Natural killer cell treated with Interleukin-12 subunit alpha and Interleukin-12 subunit beta and Interleukin-15 and Interleukin-18, amount 100 ng/mL, for 72 hours (primary cell): ENCODE measurements at regions not wholly inside any gene's neighbourhood (a gene's known extent, or its start where the extent isn't known, plus 50 kb on each side); places are given as distances from the start of the nearest gene placed in this dataset.

Experiments used
- ATAC-seq, 2 donors: fragments of 150-1000 bp; cut with Tn5 transposase in 1 of 2; sonication (Bioruptor Pico), chemical (Tn5 transposase) in 1 of 2; 2 replicates each; pipeline ENCODE4 v1.10.0; 2021
- DNase-seq: peaks from one replicate; pipeline ENCODE4 v3.0.0; 2022; ENCODE audit warnings: low spot score
- H3K27ac Mint-ChIP-seq, 2 donors: 1 replicate in 1 of 2; 2 replicates in 1 of 2; pipeline ENCODE4 v1.8.0; 2022; ENCODE audit warnings: mixed read lengths in 2 of 2, mild to moderate bottlenecking in 1 of 2, moderate library complexity in 1 of 2
- H3K27me3 Mint-ChIP-seq, 2 donors: 1 replicate in 1 of 2; 2 replicates in 1 of 2; pipeline ENCODE4 v1.8.0; 2022; ENCODE audit warnings: mixed read lengths in 2 of 2
- H3K36me3 Mint-ChIP-seq: one replicate; pipeline ENCODE4 v1.8.0; 2022; ENCODE audit warnings: mixed read lengths
- H3K4me1 Mint-ChIP-seq, 2 donors: 1 replicate in 1 of 2; 2 replicates in 1 of 2; pipeline ENCODE4 v1.8.0; 2022; ENCODE audit warnings: low read depth in 2 of 2, mixed read lengths in 2 of 2, mild to moderate bottlenecking in 1 of 2
- H3K4me3 Mint-ChIP-seq: one replicate; pipeline ENCODE4 v1.8.0; 2022; ENCODE audit warnings: mixed read lengths
- H3K9me3 Mint-ChIP-seq: 2 replicates; pipeline ENCODE4 v1.8.0; 2022; ENCODE audit warnings: mixed read lengths

GRCh38 chr1:106879538-106879937 lies 176.9 kb upstream of the PRMT6 start:
- Mint-ChIP-seq H3K36me3 (no peaks in the 10 kb centered on the region), H3K4me1 (no peaks in the 10 kb centered on the region), H3K4me3 (no peak overlapping the region), H3K9me3 (peaks cover 22% of the 10 kb centered on the region), H3K27me3 (no peaks in the 10 kb centered on the region), H3K27ac (no peak overlapping the region)
- no peak for DNase-seq
- peak in 1 of 2 donors; percentile 15 for ATAC-seq

GRCh38 chr1:106880226-106880625 lies 176.2 kb upstream of the PRMT6 start:
- Mint-ChIP-seq H3K27ac (no peak overlapping the region), H3K9me3 (peaks cover 25% of the 10 kb centered on the region), H3K4me1 (no peaks in the 10 kb centered on the region), H3K36me3 (no peaks in the 10 kb centered on the region), H3K27me3 (no peaks in the 10 kb centered on the region), H3K4me3 (no peak overlapping the region)
- peak in 1 of 2 donors; percentile 11 for ATAC-seq
- no peak for DNase-seq

- H3K27me3 Mint-ChIP-seq = no peaks in the 10 kb centered on the region
- H3K27ac Mint-ChIP-seq = no peak overlapping the region
- no peak overlapping the region for H3K4me3 Mint-ChIP-seq
- DNase-seq (no peak), ATAC-seq (no peak)
- H3K36me3 Mint-ChIP-seq = no peaks in the 10 kb centered on the region
- H3K9me3 Mint-ChIP-seq = peaks cover 22% of the 10 kb centered on the region
- H3K4me1 Mint-ChIP-seq = no peaks in the 10 kb centered on the region
Observed at GRCh38 chr1:106883208-106883607, 173.3 kb upstream of the PRMT6 start.

GRCh38 chr1:106889059-106889458 lies 167.4 kb upstream of the PRMT6 start:
- no peaks in the 10 kb centered on the region for H3K4me1 Mint-ChIP-seq
- no peak overlapping the region for H3K4me3 Mint-ChIP-seq
- H3K27ac Mint-ChIP-seq = no peak overlapping the region
- H3K27me3 Mint-ChIP-seq = no peaks in the 10 kb centered on the region
- H3K36me3 Mint-ChIP-seq = no peaks in the 10 kb centered on the region
- DNase-seq (no peak), ATAC-seq (no peak)
- H3K9me3 Mint-ChIP-seq = peaks cover 12% of the 10 kb centered on the region

GRCh38 chr1:106889583-106889982 lies 166.9 kb upstream of the PRMT6 start:
- H3K9me3 Mint-ChIP-seq = peaks cover 12% of the 10 kb centered on the region
- H3K27ac Mint-ChIP-seq = no peak overlapping the region
- no peaks in the 10 kb centered on the region for H3K27me3 Mint-ChIP-seq
- ATAC-seq = no peak
- H3K4me3 Mint-ChIP-seq = no peak overlapping the region
- no peaks in the 10 kb centered on the region for H3K4me1 Mint-ChIP-seq
- H3K36me3 Mint-ChIP-seq = no peaks in the 10 kb centered on the region
- no peak for DNase-seq

GRCh38 chr1:106897976-106898375 lies 158.5 kb upstream of the PRMT6 start:
- no peak for ATAC-seq
- H3K27me3 Mint-ChIP-seq = no peaks in the 10 kb centered on the region
- no peak for DNase-seq
- H3K27ac Mint-ChIP-seq = no peak overlapping the region
- H3K4me1 Mint-ChIP-seq = no peaks in the 10 kb centered on the region
- peaks cover 16% of the 10 kb centered on the region for H3K9me3 Mint-ChIP-seq
- H3K36me3 Mint-ChIP-seq = no peaks in the 10 kb centered on the region
- no peak overlapping the region for H3K4me3 Mint-ChIP-seq

GRCh38 chr1:106899644-106900043 lies 156.8 kb upstream of the PRMT6 start:
- H3K27ac Mint-ChIP-seq = no peak overlapping the region
- H3K36me3 Mint-ChIP-seq = no peaks in the 10 kb centered on the region
- no peak for DNase-seq
- H3K9me3 Mint-ChIP-seq = peaks cover 12% of the 10 kb centered on the region
- no peak overlapping the region for H3K4me3 Mint-ChIP-seq
- ATAC-seq = no peak
- H3K27me3 Mint-ChIP-seq = no peaks in the 10 kb centered on the region
- H3K4me1 Mint-ChIP-seq = no peaks in the 10 kb centered on the region

GRCh38 chr1:106907795-106908194 lies 148.7 kb upstream of the PRMT6 start:
- ATAC-seq (no peak), DNase-seq (no peak)
- no peak overlapping the region for H3K4me3 Mint-ChIP-seq
- H3K36me3 Mint-ChIP-seq = no peaks in the 10 kb centered on the region
- no peaks in the 10 kb centered on the region for H3K4me1 Mint-ChIP-seq
- H3K27ac Mint-ChIP-seq = no peak overlapping the region
- H3K27me3 Mint-ChIP-seq = no peaks in the 10 kb centered on the region
- peaks cover 9% of the 10 kb centered on the region for H3K9me3 Mint-ChIP-seq

- Mint-ChIP-seq H3K36me3 (no peaks in the 10 kb centered on the region), H3K4me3 (no peak overlapping the region), H3K9me3 (peaks cover 9% of the 10 kb centered on the region), H3K27me3 (no peaks in the 10 kb centered on the region), H3K4me1 (no peaks in the 10 kb centered on the region), H3K27ac (no peak overlapping the region)
- ATAC-seq = no peak
- no peak for DNase-seq
Observed at GRCh38 chr1:106908689-106909088, 147.8 kb upstream of the PRMT6 start.

GRCh38 chr1:106910798-106911197 lies 145.7 kb upstream of the PRMT6 start:
- no peak for ATAC-seq

GRCh38 chr1:106912131-106912530 lies 144.3 kb upstream of the PRMT6 start:
- Mint-ChIP-seq H3K27ac (no peak overlapping the region), H3K4me1 (no peaks in the 10 kb centered on the region), H3K9me3 (peaks cover 11% of the 10 kb centered on the region), H3K36me3 (no peaks in the 10 kb centered on the region), H3K27me3 (no peaks in the 10 kb centered on the region), H3K4me3 (no peak overlapping the region)
- ATAC-seq (no peak), DNase-seq (no peak)

More at GRCh38 chr1:106910798-106911197, 145.7 kb upstream of the PRMT6 start:
- no peak overlapping the region for H3K4me3 Mint-ChIP-seq
- H3K9me3 Mint-ChIP-seq = peaks cover 11% of the 10 kb centered on the region
- no peaks in the 10 kb centered on the region for H3K27me3 Mint-ChIP-seq
- no peaks in the 10 kb centered on the region for H3K36me3 Mint-ChIP-seq
- no peaks in the 10 kb centered on the region for H3K4me1 Mint-ChIP-seq
- H3K27ac Mint-ChIP-seq = no peak overlapping the region
- no peak for DNase-seq

- Mint-ChIP-seq H3K36me3 (no peaks in the 10 kb centered on the region), H3K4me1 (no peaks in the 10 kb centered on the region), H3K4me3 (no peak overlapping the region), H3K27me3 (no peaks in the 10 kb centered on the region), H3K27ac (no peak overlapping the region), H3K9me3 (peaks cover 7% of the 10 kb centered on the region)
- ATAC-seq = no peak
- no peak for DNase-seq
Observed at GRCh38 chr1:106921186-106921585, 135.3 kb upstream of the PRMT6 start.

- H3K27me3 Mint-ChIP-seq = no peaks in the 10 kb centered on the region
- no peak overlapping the region for H3K4me3 Mint-ChIP-seq
- no peak overlapping the region for H3K27ac Mint-ChIP-seq
- H3K9me3 Mint-ChIP-seq = peaks cover 14% of the 10 kb centered on the region
- no peak for ATAC-seq
- DNase-seq = no peak
- H3K36me3 Mint-ChIP-seq = no peaks in the 10 kb centered on the region
- H3K4me1 Mint-ChIP-seq = no peaks in the 10 kb centered on the region
Observed at GRCh38 chr1:106924360-106924759, 132.1 kb upstream of the PRMT6 start.

- ATAC-seq = no peak
- no peaks in the 10 kb centered on the region for H3K4me1 Mint-ChIP-seq
- no peaks in the 10 kb centered on the region for H3K36me3 Mint-ChIP-seq
- H3K27ac Mint-ChIP-seq = no peak overlapping the region
- no peak for DNase-seq
- no peak overlapping the region for H3K4me3 Mint-ChIP-seq
- no peaks in the 10 kb centered on the region for H3K27me3 Mint-ChIP-seq
- peaks cover 18% of the 10 kb centered on the region for H3K9me3 Mint-ChIP-seq
Observed at GRCh38 chr1:106925750-106926149, 130.7 kb upstream of the PRMT6 start.

GRCh38 chr1:106926803-106927582 lies 129.5 kb upstream of the PRMT6 start:
- Mint-ChIP-seq H3K4me3 (no peak overlapping the region), H3K36me3 (no peaks in the 10 kb centered on the region), H3K4me1 (no peaks in the 10 kb centered on the region), H3K27me3 (no peaks in the 10 kb centered on the region), H3K9me3 (peaks cover 18% of the 10 kb centered on the region), H3K27ac (no peak overlapping the region)
- no peak for ATAC-seq
- no peak for DNase-seq
